Fibroblast of skin of left quadriceps (primary cell): ENCODE measurements at regions not wholly inside any gene's neighbourhood (a gene's known extent, or its start where the extent isn't known, plus 50 kb on each side); places are given as distances from the start of the nearest gene placed in this dataset.
"Not testable (repeated sequence)": the region's sequence is repeated elsewhere in the genome, so short reads cannot be mapped to it uniquely, and the experiment has no call there.

Source experiments
- DNase-seq, 2 experiments: peaks; one replicate each; pipeline ENCODE4 v3.0.0-alpha.2; 2013; ENCODE audit warnings: low read depth in 2 of 2

- not testable (repeated sequence) for DNase-seq
Measured at GRCh38 chr21:13923175-13923574, 287.6 kb downstream of the LIPI start.

GRCh38 chr21:13921455-13921854, 289.3 kb downstream of the LIPI start:
- DNase-seq: not testable (repeated sequence)

GRCh38 chr21:13907385-13907784, 297.8 kb downstream of the POTED start:
- not testable (repeated sequence) for DNase-seq

- DNase-seq: not testable (repeated sequence)
Measured at GRCh38 chr21:13896596-13897247, 287.1 kb downstream of the POTED start.

GRCh38 chr21:13893617-13894016, 284.0 kb downstream of the POTED start:
- DNase-seq: not testable (repeated sequence)

GRCh38 chr21:13893025-13893424, 283.4 kb downstream of the POTED start:
- DNase-seq: not testable (repeated sequence)

GRCh38 chr21:13892146-13892751, 282.7 kb downstream of the POTED start:
- not testable (repeated sequence) for DNase-seq

- not testable (repeated sequence) for DNase-seq
Measured at GRCh38 chr21:13889176-13889575, 279.6 kb downstream of the POTED start.

- DNase-seq: not testable (repeated sequence)
Measured at GRCh38 chr21:13883641-13884395, 274.2 kb downstream of the POTED start.

- DNase-seq: not testable (repeated sequence)
Measured at GRCh38 chr21:13877503-13877902, 267.9 kb downstream of the POTED start.

- DNase-seq: not testable (repeated sequence)
Measured at GRCh38 chr21:13876999-13877398, 267.4 kb downstream of the POTED start.

GRCh38 chr21:13874001-13874400, 264.4 kb downstream of the POTED start:
- DNase-seq: not testable (repeated sequence)

GRCh38 chr21:13854638-13855037, 245.1 kb downstream of the POTED start:
- DNase-seq: no peak

- not testable (repeated sequence) for DNase-seq
Measured at GRCh38 chr21:13850808-13851207, 241.2 kb downstream of the POTED start.

- not testable (repeated sequence) for DNase-seq
Measured at GRCh38 chr21:13849489-13849888, 239.9 kb downstream of the POTED start.

- not testable (repeated sequence) for DNase-seq
Measured at GRCh38 chr21:13846718-13847117, 237.1 kb downstream of the POTED start.

- not testable (repeated sequence) for DNase-seq
Measured at GRCh38 chr21:13844574-13844973, 235.0 kb downstream of the POTED start.

GRCh38 chr21:13843081-13843480, 233.5 kb downstream of the POTED start:
- DNase-seq: not testable (repeated sequence)

GRCh38 chr21:13827666-13828065, 218.1 kb downstream of the POTED start:
- DNase-seq: not testable (repeated sequence)

GRCh38 chr21:13827201-13827600, 217.6 kb downstream of the POTED start:
- no peak for DNase-seq

- not testable (repeated sequence) for DNase-seq
Measured at GRCh38 chr21:13826511-13826910, 216.9 kb downstream of the POTED start.

- not testable (repeated sequence) for DNase-seq
Measured at GRCh38 chr21:13825218-13825778, 215.7 kb downstream of the POTED start.
